ACC112 (cell line): ENCODE measurements at regions not wholly inside any gene's neighbourhood (a gene's known extent, or its start where the extent isn't known, plus 50 kb on each side); places are given as distances from the start of the nearest gene placed in this dataset.

Experiments used
- H2AFZ ChIP-seq: fragments of 200-600 bp; sonication (generic); one replicate; pipeline ENCODE4 v1.6.0; 2017; ENCODE audit warnings: antibody characterized with exemption, low read length; ENCODE audit not compliant: unreplicated experiment
- H3K27ac ChIP-seq: fragments of 200-600 bp; sonication (generic); 2 replicates; pipeline ENCODE4 v1.5.1; 2014; ENCODE audit warnings: low read depth, mild to moderate bottlenecking, antibody characterized with exemption, low read length, moderate library complexity
- H3K27me3 ChIP-seq: fragments of 200-600 bp; sonication (generic); 2 replicates; pipeline ENCODE4 v1.6.1; 2014; ENCODE audit warnings: mild to moderate bottlenecking, antibody characterized with exemption, low read length, moderate library complexity, mixed read lengths; ENCODE audit not compliant: insufficient read depth
- H3K36me3 ChIP-seq: fragments of 200-600 bp; sonication (generic); 2 replicates; pipeline ENCODE4 v1.6.1; 2016; ENCODE audit warnings: mild to moderate bottlenecking, antibody characterized with exemption, low read length, moderate library complexity, mixed read lengths; ENCODE audit not compliant: insufficient read depth
- H3K4me1 ChIP-seq: fragments of 200-600 bp; sonication (generic); one replicate; pipeline ENCODE4 v1.6.1; 2016; ENCODE audit warnings: low read length, mixed read lengths; ENCODE audit not compliant: insufficient read depth, unreplicated experiment, control insufficient read depth
- H3K4me3 ChIP-seq: fragments of 200-600 bp; sonication (generic); 2 replicates; pipeline ENCODE4 v1.5.1; 2014; ENCODE audit warnings: mild to moderate bottlenecking, low read depth, low read length
- H3K79me2 ChIP-seq: fragments of 200-600 bp; sonication (generic); one replicate; pipeline ENCODE4 v1.6.0; 2016; ENCODE audit warnings: low read length; ENCODE audit not compliant: control insufficient read depth, unreplicated experiment, insufficient read depth

- no peak overlapping the region for H3K4me3 ChIP-seq
- H3K27ac ChIP-seq: no peak overlapping the region
- H3K36me3 ChIP-seq: no peaks in the 10 kb centered on the region
- no peaks in the 10 kb centered on the region for H3K27me3 ChIP-seq
- no peaks in the 10 kb centered on the region for H3K79me2 ChIP-seq
- H2AFZ ChIP-seq: no peak overlapping the region
- H3K4me1 ChIP-seq: no peaks in the 10 kb centered on the region
Measured at GRCh38 chr10:65301181-65301580, 1624.7 kb upstream of the LRRTM3 start.

GRCh38 chr10:65306201-65306600, 1619.6 kb upstream of the LRRTM3 start:
- no peak overlapping the region for H3K4me3 ChIP-seq
- H3K27ac ChIP-seq: no peak overlapping the region
- H3K4me1 ChIP-seq: no peaks in the 10 kb centered on the region
- H3K27me3 ChIP-seq: no peaks in the 10 kb centered on the region
- no peak overlapping the region for H2AFZ ChIP-seq
- H3K79me2 ChIP-seq: no peaks in the 10 kb centered on the region
- H3K36me3 ChIP-seq: no peaks in the 10 kb centered on the region

DNA sequence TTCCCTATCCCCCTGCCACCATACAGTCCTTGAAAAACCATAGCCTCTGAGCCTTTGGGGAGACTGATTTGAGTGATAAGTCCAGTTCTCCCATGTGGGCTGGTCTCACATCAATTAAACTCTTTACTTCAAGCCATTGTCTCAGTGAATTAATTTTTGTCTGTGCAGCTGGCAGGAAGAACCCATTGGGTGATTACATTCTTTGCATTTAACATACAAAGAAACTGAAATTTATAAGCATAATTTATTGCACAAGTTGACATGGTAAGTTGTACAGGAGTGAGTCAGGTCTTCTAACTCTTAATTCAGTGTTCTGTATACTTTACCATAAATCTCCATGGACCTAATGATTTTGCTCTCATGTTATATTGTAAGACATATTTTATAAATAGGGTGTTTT, 1613.0 kb upstream of the LRRTM3 start:
- H3K4me1 ChIP-seq: no peaks in the 10 kb centered on the region
- no peak overlapping the region for H3K27ac ChIP-seq
- no peaks in the 10 kb centered on the region for H3K79me2 ChIP-seq
- no peak overlapping the region for H2AFZ ChIP-seq
- no peaks in the 10 kb centered on the region for H3K27me3 ChIP-seq
- H3K4me3 ChIP-seq: no peak overlapping the region
- no peaks in the 10 kb centered on the region for H3K36me3 ChIP-seq

GRCh38 chr10:65313406-65313805, 1612.4 kb upstream of the LRRTM3 start:
- H2AFZ ChIP-seq: no peak overlapping the region

DNA sequence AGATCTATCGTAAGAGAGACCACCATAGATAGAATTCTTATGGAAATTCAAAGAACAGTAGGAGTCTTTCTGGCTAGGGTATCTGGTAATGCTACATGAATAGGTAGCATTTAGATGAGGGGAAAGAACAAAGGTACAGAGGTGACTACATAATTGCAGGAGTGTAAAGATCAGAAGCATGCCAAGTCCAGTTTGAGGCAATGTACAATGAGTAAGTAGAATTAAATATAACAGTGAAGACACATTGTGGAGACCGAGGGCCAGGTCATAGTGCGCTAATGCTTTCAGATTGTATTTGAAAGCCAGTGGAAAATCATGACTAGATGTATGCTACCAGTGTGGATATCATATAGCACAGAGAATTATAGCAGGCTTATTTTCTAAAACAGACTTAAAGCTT, 1611.6 kb upstream of the LRRTM3 start:
- Histone ChIP-seq H3K4me1 (no peaks in the 10 kb centered on the region), H2AFZ (no peak overlapping the region), H3K79me2 (no peaks in the 10 kb centered on the region), H3K4me3 (no peak overlapping the region), H3K27ac (no peak overlapping the region), H3K27me3 (no peaks in the 10 kb centered on the region), H3K36me3 (no peaks in the 10 kb centered on the region)

More at GRCh38 chr10:65313406-65313805, 1612.4 kb upstream of the LRRTM3 start:
- Histone ChIP-seq H3K27me3 (no peaks in the 10 kb centered on the region), H3K36me3 (no peaks in the 10 kb centered on the region), H3K4me1 (no peaks in the 10 kb centered on the region), H3K4me3 (no peak overlapping the region), H3K27ac (no peak overlapping the region), H3K79me2 (no peaks in the 10 kb centered on the region)

DNA sequence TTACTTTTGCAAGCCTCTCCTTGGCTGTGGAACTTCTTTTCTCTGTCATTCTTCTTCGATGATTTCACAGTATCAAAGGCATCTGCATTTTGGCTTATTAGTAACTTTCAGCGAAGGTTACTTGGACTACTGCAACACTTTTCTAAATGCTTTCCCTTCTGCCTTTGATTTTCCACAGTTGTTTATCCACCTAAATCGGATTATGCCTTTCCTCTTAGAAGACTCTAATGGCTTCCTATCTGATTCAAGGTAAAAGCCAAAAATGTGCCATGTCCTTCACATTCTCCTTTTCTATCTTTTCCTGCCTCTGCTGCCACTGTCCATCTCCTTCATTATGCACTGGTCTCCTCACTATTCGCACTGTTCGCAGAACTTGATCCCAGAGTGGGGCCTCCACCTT, 1606.3 kb upstream of the LRRTM3 start:
- Histone ChIP-seq H3K79me2 (no peaks in the 10 kb centered on the region), H3K4me3 (no peak overlapping the region), H3K27ac (no peak overlapping the region), H3K36me3 (no peaks in the 10 kb centered on the region), H3K4me1 (no peaks in the 10 kb centered on the region), H2AFZ (no peak overlapping the region), H3K27me3 (no peaks in the 10 kb centered on the region)

DNA sequence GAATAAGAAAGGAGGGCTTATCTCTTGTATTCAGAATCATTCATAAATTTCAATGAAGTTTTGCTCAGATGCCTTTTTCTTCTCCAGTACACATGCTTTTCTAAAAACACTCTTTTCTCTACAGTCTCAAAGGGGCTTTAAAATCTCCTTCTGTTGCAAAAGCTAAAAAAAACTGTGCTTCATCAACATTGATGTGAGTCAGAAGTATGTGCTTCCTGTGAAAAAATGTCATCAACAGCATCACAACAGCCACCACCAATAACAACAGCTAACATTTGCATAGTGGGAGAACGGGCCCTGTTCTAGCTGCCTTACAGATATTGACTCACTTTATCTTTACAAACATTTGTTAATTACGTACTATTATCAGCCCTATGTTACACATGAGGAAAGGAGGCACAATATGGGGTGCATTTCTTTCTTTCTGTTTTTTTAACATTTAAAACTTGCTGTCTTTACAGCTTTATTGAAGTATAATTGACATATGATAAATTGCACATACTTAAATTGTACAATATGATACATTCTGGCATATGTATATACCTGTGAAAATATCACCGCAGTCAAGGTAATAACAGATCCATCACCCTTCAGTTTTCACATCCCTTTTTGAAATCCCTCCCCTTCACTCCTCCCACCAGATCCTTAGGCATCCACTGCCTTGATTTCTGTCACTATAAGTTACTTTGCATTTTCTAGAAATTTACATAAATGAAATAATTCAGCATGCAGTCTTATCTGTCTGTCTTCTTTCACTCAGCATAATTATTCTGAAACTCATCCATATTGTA, 1605.4 kb upstream of the LRRTM3 start:
- Histone ChIP-seq H3K36me3 (no peaks in the 10 kb centered on the region), H3K4me1 (no peaks in the 10 kb centered on the region), H3K27me3 (no peaks in the 10 kb centered on the region), H3K4me3 (no peak overlapping the region), H2AFZ (no peak overlapping the region), H3K79me2 (no peaks in the 10 kb centered on the region), H3K27ac (no peak overlapping the region)

GRCh38 chr10:65323802-65324201, 1602.0 kb upstream of the LRRTM3 start:
- Histone ChIP-seq H2AFZ (no peak overlapping the region), H3K36me3 (no peaks in the 10 kb centered on the region), H3K27ac (no peak overlapping the region), H3K4me3 (no peak overlapping the region), H3K27me3 (no peaks in the 10 kb centered on the region), H3K4me1 (no peaks in the 10 kb centered on the region), H3K79me2 (no peaks in the 10 kb centered on the region)

- Histone ChIP-seq H2AFZ (no peak overlapping the region), H3K79me2 (no peaks in the 10 kb centered on the region), H3K27ac (no peak overlapping the region), H3K4me3 (no peak overlapping the region), H3K27me3 (no peaks in the 10 kb centered on the region), H3K36me3 (no peaks in the 10 kb centered on the region), H3K4me1 (no peaks in the 10 kb centered on the region)
Measured at GRCh38 chr10:65325913-65326312, 1599.9 kb upstream of the LRRTM3 start.

DNA sequence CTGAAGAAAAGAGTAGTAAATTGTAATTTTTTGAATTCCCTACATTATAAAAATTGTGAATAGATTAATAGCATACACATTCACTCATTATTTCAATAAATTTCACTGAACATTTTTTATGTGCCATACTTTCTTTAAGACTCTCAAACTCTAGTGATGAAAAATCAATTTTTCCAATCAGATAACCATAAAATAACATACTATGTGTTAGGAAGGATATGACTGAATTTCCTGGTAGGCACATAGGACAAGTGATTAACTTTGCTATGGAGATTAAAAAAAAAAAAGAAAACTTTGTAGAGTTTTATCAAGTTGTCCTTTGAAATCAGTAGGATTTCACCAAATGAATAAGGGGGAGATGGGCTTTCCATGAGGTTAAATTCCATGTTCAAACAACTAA, 1597.3 kb upstream of the LRRTM3 start:
- Histone ChIP-seq H3K79me2 (no peaks in the 10 kb centered on the region), H3K36me3 (no peaks in the 10 kb centered on the region), H2AFZ (no peak overlapping the region), H3K27ac (no peak overlapping the region), H3K27me3 (no peaks in the 10 kb centered on the region), H3K4me3 (no peak overlapping the region), H3K4me1 (no peaks in the 10 kb centered on the region)

DNA sequence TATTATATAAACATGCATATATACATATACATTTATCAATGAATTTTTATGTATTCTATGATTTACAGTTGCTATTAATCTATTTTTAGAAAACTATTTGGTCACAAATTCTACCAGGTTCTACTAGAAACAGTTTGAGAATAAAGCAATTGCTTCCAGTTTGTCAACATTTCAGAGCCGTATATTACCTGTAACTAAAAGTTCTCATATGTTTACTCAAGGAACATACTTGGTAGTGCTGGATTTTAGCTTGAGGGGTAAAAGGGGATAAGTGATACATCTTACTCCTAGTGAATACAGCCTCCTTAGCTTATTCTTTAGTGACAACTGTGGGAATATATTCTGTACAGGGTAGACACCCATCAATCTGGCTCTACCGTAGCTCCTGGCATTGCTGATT, 1590.5 kb upstream of the LRRTM3 start:
- H3K79me2 ChIP-seq: no peaks in the 10 kb centered on the region
- no peaks in the 10 kb centered on the region for H3K27me3 ChIP-seq
- no peak overlapping the region for H2AFZ ChIP-seq
- no peaks in the 10 kb centered on the region for H3K36me3 ChIP-seq
- no peak overlapping the region for H3K27ac ChIP-seq
- no peaks in the 10 kb centered on the region for H3K4me1 ChIP-seq
- H3K4me3 ChIP-seq: no peak overlapping the region
